GM12872 (cell line): ENCODE measurements at regions not wholly inside any gene's neighbourhood (a gene's known extent, or its start where the extent isn't known, plus 50 kb on each side); places are given as distances from the start of the nearest gene placed in this dataset.

Experiments
- TF ChIP-seq, protein P1 (sequence below): IDR thresholded peaks from 3 replicates; pipeline ENCODE4 v1.5.1; 2011; ENCODE audit warnings: low read depth, mild to moderate bottlenecking, low read length, moderate library complexity; ENCODE audit not compliant: insufficient read depth

- TF ChIP-seq, protein P1, sequence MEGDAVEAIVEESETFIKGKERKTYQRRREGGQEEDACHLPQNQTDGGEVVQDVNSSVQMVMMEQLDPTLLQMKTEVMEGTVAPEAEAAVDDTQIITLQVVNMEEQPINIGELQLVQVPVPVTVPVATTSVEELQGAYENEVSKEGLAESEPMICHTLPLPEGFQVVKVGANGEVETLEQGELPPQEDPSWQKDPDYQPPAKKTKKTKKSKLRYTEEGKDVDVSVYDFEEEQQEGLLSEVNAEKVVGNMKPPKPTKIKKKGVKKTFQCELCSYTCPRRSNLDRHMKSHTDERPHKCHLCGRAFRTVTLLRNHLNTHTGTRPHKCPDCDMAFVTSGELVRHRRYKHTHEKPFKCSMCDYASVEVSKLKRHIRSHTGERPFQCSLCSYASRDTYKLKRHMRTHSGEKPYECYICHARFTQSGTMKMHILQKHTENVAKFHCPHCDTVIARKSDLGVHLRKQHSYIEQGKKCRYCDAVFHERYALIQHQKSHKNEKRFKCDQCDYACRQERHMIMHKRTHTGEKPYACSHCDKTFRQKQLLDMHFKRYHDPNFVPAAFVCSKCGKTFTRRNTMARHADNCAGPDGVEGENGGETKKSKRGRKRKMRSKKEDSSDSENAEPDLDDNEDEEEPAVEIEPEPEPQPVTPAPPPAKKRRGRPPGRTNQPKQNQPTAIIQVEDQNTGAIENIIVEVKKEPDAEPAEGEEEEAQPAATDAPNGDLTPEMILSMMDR = no peak
Measured at GRCh38 chr13:97148894-97149293, 73.2 kb upstream of the MBNL2 start.

DNA sequence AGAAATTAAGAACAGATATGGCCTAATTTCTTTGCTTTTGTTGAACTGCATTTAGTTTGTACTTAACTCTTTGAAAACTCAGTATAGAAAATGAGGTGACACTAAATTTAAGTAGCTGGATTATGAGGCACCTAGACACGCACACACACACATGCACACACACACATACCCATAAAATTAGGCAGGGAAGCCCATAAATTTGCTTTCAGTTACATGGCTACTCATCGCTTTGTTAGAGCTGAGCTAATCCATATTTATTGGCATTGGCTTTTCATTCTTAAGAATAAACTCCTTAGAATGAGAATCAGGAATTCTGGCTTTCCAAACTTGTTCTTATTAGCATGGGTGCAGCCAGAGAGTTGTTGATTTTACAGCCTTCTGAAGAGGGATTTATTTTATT is 61.7 kb upstream of the MBNL2 start:
- TF ChIP-seq, protein P1 = no peak

DNA sequence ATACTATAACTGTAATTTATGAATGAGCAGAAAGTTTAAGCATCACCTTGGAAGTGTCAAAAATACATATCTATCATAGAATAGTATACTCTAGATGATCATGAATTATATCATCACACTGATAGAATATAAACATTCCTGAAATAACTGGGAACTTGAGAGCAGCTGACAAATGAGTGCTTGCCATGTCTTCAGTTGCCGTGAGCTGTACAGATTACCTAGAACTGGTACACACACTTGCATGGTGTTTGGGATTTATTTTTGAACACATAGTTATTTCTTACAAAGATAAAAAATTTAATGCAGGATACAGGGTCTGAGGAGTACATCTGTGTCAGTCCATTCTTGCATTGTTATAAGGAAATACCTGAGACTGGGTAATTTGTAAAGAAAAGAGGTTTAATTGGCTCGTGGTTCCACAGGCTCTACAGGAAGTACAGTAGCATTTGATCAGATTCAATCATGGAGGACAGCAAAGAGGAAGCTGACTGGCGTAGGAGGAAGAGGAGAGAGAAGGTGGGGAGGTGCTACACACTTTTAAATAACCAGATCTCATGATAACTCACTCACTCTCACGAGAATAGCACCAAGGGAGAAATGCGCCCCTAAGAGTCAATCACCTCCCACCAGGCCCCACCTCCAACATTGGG is 60.4 kb upstream of the MBNL2 start:
- TF ChIP-seq, protein P1 = no peak

GRCh38 chr13:97165502-97166425 is 56.4 kb upstream of the MBNL2 start:
- TF ChIP-seq, protein P1 = no peak

GRCh38 chr13:97171136-97171535 is 51.0 kb upstream of the MBNL2 start:
- TF ChIP-seq, protein P1 = no peak
